Neutrophil (primary cell): ENCODE measurements at regions not wholly inside any gene's neighbourhood (a gene's known extent, or its start where the extent isn't known, plus 50 kb on each side); places are given as distances from the start of the nearest gene placed in this dataset.

ENCODE experiments used
- H3K27ac ChIP-seq: fragments of 200-600 bp; sonication (generic); 2 replicates; pipeline ENCODE4 v1.5.1; 2016; ENCODE audit warnings: mild to moderate bottlenecking, moderate library complexity
- H3K27me3 ChIP-seq: fragments of 200-600 bp; sonication (generic); 2 replicates; pipeline ENCODE4 v1.6.0; 2016; ENCODE audit warnings: mild to moderate bottlenecking
- H3K36me3 ChIP-seq: fragments of 200-600 bp; sonication (generic); 2 replicates; pipeline ENCODE4 v1.5.1; 2017
- H3K4me1 ChIP-seq, 2 experiments: fragments of 200-600 bp in 1 of 2; sonication (generic) in 1 of 2; 1 replicate in 1 of 2; 2 replicates in 1 of 2; pipeline versions ENCODE4 v1.5.1 to v1.6.1; 2013 to 2016; ENCODE audit warnings: low read depth in 1 of 2, low read length in 1 of 2, mild to moderate bottlenecking in 1 of 2, moderate library complexity in 1 of 2; ENCODE audit not compliant: control insufficient read depth in 1 of 2, insufficient read depth in 1 of 2
- H3K4me3 ChIP-seq, 2 experiments: fragments of 200-600 bp in 1 of 2; sonication (generic) in 1 of 2; 1 replicate in 1 of 2; 2 replicates in 1 of 2; pipeline ENCODE4 v1.5.1; 2013 to 2016; ENCODE audit warnings: low read depth in 1 of 2, low read length in 1 of 2, mild to moderate bottlenecking in 1 of 2, moderate library complexity in 1 of 2
- H3K9me3 ChIP-seq: fragments of 200-600 bp; sonication (generic); 2 replicates; pipeline ENCODE4 v1.5.1; 2016
- CTCF ChIP-seq: fragments of 200-600 bp; sonication (generic); IDR thresholded peaks from 2 replicates; pipeline ENCODE4 v1.5.1; 2016; ENCODE audit warnings: antibody characterized with exemption

- TF ChIP-seq CTCF, result no peak
- no peaks in the 10 kb centered on the region for H3K9me3 ChIP-seq
- no peaks in the 10 kb centered on the region for H3K36me3 ChIP-seq
- no peak overlapping the region for H3K27ac ChIP-seq
- no peaks in the 10 kb centered on the region for H3K27me3 ChIP-seq
- H3K4me3 ChIP-seq, result no peak overlapping the region
- H3K4me1 ChIP-seq, result no peaks in the 10 kb centered on the region
Observed at GRCh38 chr13:107582171-107582570, 633.2 kb downstream of the LIG4 start.

DNA sequence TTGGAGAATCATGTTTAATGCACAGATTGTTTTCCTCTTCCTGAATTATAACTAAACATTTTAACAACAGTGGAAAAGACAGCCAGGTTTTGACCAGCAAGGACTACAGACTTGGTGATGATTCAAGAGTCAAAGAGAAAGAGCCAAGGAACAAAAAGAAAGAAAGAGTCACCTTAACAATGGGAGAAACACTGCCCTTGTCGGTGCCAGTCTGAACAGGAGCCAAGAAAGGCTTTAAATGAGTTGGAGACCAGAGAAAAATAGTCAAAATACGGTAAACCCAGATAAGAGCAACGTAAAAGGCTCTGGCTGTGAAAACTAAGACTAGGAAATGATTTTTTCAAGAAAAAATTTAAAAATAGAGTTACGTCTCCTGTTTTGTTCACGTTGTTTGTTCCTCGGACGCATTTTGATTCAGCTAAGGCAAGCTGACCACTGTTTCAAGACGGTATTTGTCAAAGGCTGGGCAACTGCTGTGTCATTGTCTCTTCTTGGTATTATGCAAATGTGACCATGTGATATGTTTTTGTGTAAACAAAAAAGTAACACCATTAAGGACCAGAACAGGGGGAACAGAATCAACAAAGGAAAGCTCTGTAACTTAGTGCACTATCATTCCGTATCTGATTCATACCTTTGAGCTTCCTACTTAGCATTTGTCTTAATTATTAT is 634.5 kb downstream of the LIG4 start:
- no peaks in the 10 kb centered on the region for H3K36me3 ChIP-seq
- no peak for TF ChIP-seq CTCF
- H3K27me3 ChIP-seq, result no peaks in the 10 kb centered on the region
- no peak overlapping the region for H3K4me3 ChIP-seq
- H3K4me1 ChIP-seq, result no peaks in the 10 kb centered on the region
- no peaks in the 10 kb centered on the region for H3K9me3 ChIP-seq
- H3K27ac ChIP-seq, result no peak overlapping the region

GRCh38 chr13:107576430-107576829 is 638.9 kb downstream of the LIG4 start:
- Histone ChIP-seq H3K9me3 (no peaks in the 10 kb centered on the region), H3K36me3 (no peaks in the 10 kb centered on the region), H3K27me3 (no peaks in the 10 kb centered on the region), H3K4me1 (no peaks in the 10 kb centered on the region), H3K27ac (no peak overlapping the region), H3K4me3 (no peak overlapping the region)
- no peak for TF ChIP-seq CTCF

DNA sequence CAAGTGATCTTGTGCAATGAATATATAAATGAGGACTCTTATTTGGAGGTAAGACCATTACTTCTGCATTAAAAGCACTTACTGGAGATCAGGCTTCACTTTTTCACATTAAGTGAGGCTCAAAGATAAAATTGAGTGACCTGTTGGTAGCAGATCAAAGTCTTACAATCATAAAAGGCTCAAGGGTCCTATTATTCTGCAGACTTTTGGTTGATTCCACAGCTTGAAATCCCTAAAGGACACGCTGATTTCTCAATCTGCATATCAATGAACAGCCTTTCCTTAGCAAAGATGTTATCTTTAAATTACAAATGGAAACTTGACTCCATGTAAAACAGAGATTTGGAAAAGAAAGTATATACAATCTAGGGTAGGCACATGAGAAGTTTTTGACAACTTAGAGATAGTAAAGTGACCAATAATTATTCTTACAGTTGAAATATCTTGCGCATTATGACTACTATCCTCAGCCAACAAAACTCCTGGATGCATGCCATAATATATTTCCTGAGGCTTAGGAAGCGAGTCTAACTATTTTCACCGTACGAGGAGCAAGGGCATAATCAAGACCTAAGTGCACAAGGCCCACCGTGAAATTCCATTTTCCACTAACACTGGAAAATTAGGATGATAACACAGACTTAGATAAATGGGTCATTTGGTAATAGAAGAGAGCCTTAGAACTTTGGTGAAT is 640.7 kb downstream of the LIG4 start:
- Histone ChIP-seq H3K4me1 (no peaks in the 10 kb centered on the region), H3K4me3 (no peak overlapping the region), H3K27ac (no peak overlapping the region), H3K36me3 (no peaks in the 10 kb centered on the region), H3K9me3 (no peaks in the 10 kb centered on the region), H3K27me3 (no peaks in the 10 kb centered on the region)
- TF ChIP-seq CTCF, result no peak

DNA sequence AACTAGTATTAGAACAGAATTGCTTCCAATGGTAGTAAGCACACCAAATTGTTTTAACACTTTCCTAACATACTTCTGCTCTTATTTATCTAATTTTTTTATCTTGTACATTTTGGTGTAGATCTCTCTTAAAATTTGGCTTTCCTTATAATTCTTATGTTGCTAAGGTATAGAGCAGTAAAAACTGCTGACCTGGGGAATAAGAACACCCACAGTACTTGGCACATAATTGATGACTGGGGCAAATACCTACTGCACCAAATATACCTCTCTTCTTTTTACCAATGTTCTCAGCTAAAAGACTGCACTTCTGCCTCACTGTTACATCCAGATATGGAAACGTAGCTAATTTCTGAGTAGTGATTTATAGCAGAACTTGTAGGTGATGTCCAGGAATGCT is 642.2 kb downstream of the LIG4 start:
- no peaks in the 10 kb centered on the region for H3K9me3 ChIP-seq
- no peaks in the 10 kb centered on the region for H3K36me3 ChIP-seq
- no peak overlapping the region for H3K4me3 ChIP-seq
- H3K4me1 ChIP-seq, result no peaks in the 10 kb centered on the region
- no peaks in the 10 kb centered on the region for H3K27me3 ChIP-seq
- no peak overlapping the region for H3K27ac ChIP-seq
- no peak for TF ChIP-seq CTCF
